ENCODE measurements at regions not wholly inside any gene's neighbourhood (a gene's known extent, or its start where the extent isn't known, plus 50 kb on each side); places are given as distances from the start of the nearest gene placed in this dataset.

DNA sequence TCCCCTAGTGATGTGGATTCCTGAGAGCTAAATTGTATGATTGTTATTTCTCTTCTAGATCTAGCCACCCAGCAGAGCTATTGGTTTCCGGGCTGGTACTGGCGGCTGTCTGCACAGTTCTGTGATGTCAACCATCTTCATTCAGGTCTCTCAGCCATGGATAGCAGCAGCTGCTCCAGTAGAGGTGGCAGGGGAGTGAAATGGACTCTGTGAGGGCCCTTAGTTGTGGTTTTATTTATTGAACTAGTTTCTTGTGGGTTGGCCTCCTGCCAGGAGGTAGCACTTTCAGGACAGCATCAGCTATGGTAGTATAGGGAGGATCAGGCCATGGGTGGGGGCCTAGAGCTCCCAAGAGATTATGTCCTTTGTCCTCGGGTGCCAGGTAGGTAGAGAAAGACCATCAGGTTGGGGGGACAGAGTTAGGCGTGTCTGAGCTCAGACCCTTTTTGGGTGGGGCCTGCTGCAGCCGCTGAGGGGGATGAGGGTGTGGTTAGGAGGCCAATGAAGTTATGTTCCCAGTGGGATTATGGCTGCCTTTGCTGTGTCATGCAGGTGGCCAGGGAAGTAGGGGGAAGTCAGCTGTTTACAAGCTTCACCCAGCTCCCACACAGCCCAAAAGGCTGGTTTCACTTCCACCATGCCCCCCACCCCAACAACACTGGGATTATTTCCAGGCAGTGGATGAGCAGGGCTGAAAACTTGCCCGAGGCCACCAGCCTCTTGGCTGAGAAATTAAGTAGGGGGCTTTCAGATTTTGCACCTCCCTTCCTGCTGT lies 55.1 kb upstream of the RGS4 start:
- DNase-seq: peak; percentile 97

DNA sequence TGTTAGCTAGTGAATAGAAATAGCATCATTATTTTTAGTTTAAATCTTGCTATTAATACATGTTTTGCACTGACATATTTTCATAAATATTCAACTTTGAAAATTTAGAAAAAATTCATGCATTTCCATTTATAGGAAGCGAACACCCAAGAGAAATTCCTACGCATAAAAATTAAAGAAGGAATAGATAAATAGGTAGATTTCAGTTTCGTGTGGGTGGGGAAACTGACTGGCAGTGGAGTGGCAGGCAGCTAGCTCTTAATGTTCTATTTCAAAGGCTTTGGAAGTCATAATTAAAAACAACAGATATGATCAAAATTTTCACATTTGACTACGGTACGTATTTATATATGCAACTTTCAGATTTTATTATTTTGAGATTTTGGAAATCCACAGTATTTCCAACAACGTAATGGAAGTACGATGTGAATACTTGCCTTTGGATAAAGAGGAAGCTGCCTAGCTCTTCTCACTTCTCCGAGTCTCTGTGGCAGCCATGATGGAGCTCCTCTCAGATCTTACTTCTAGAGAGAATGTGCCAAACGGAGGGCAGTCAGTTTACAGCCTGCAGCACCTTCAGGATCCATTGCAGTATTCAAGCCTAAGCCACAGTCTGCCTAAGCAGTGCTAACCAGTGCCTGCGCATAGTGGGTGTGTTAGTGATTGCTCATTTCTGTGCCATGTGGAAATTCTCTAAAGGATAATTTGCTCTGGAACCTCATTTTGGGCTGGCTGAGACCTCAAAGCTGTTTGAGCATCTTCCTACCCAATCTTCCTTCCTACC lies 62.9 kb upstream of the RGS4 start:
- DNase-seq: no peak

DNA sequence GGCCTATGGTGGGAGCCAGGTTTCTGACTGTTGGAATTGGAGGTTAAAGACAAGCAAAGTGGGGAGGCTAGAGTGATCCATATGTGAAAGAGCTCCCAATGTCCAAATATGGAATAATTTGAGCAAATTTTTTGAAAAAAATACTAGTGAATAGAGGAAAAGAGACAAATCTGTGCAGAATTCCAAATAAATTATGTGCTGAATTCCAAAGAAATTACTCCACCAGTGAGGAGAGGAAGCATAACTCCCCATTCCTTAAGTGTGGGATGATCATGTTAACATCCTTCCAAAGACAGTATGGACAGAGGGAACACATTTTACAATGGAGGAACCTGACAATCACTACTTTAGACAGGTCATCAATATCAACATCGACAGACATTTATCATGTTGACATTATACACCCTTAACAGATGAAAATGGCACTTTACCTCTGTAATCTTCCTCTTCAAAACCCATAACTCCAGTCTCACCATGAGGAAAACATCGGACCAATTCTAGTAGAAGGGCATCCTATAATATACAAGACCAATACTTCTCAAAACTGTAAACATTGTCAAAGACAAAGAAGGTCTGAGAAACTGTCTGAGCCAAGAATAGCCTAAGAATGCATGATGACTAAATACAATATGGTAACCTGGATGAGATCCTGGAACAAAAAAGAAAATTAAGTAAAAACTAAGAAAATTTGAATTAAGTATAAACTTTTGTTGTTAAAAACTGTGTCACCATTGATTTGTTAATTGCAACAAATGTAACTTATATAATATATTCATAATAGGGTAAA lies 71.5 kb upstream of the RGS4 start:
- DNase-seq: no peak

DNA sequence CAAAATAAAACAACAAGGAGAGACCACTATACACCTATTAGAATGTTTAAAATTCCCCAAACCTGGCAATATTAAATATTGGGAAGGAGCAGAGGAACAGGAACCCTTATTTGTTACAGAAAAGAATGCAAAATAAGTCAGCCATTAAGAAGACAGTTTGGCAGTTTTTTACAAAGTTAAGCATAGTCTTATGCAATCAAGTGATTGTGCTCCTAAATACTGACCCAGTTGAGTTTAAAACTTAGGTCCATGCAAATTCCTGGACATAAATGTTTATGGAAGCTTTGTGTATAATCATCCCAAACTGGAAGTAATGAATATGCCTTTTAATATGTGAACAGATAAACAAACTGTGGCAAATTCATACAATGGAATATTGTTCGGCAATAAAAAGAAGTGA lies 72.9 kb upstream of the RGS4 start:
- no peak for DNase-seq

DNA sequence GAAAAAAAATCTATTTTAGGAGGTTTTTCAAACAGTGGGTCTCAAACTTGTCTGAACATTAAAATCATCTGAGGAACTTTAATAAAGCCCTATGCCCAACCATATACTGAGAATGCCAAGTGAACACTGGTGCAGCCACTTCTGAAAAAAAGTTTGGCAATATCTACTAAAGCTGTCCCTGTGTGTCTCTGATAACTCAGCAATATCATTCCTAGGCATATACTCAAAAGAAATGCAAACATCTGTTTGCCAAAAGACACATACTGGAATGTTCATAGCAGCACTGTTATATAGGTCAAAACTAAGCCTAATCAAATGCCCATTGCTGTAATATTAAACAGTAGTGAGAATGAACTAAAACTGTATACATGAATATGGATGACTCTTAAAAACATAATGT lies 74.2 kb upstream of the RGS4 start:
- no peak for DNase-seq

DNA sequence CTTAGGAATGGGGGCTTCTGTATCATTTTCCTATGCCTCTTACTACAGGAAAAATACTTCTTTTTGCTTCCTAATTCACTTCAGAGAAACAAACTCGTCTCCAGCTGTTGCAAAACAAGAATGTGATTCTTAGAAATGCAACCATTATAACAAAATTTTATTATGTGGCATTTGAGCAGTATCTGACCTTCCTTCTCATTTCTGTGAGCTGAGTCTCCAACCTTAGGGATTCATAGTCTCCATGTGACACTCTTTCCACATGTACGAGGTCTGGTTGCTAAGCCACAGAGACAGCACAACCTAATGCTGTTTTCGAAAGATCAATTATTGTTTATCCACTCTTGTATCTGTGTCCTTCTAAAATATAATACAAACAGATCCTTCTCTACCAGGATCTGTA lies 75.3 kb upstream of the RGS4 start:
- no peak for DNase-seq

DNA sequence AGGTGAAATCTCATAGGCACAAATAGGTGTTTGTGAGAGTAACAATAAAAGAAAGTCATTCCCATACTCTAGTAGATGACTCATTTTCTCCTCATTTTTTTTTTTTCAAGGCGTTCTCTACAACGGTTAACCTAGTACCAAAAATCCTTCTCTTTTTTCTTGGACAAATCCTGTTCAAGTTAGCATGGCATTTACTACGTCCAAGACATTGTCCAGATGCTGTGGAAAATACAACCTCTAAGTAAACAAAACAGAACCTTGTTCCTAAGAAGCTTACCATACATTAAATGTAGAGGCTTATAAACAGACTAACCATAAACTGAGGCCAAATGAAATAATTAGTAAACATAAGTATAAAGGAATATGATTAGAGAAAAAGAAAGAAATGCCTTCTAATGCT lies 76.2 kb upstream of the RGS4 start:
- DNase-seq: no peak

DNA sequence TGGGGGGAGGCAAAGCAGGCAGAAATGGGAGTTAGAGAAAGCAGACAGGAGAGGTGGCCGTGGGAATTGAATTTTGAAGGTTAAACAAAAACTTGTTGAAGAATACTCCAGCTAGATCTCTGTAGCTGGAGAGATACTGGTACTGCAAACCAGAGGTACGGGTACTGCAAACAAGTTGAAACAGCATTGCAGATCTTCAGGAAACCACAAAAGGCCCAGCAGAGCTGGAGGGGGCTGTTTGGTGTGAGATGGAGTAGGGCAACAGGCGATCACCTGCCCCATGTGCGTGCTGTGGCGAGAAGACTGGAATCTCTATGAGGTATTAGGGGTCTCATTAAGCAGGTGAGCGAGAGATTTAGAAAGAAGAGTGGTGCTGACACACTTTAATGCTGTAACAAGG lies 77.7 kb upstream of the RGS4 start:
- no peak for DNase-seq

DNA sequence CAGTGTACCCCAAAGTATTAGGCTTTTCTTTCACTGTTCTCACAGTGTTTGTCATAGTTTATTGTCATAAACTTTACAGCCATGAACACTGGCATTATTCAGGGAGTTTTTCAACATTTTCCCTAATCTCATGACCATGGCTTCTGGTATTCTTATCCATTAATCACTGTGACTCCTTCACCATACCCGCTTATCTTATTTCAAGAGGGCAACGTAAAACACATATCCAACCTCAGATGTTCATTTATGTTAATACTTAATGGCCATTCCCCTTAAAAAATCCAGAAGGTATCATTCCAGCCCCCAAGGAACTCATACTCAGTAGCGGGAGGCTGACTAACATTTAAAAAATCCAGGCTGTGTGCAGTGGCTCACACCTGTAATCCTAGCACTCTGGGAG lies 78.5 kb upstream of the RGS4 start:
- DNase-seq: no peak

DNA sequence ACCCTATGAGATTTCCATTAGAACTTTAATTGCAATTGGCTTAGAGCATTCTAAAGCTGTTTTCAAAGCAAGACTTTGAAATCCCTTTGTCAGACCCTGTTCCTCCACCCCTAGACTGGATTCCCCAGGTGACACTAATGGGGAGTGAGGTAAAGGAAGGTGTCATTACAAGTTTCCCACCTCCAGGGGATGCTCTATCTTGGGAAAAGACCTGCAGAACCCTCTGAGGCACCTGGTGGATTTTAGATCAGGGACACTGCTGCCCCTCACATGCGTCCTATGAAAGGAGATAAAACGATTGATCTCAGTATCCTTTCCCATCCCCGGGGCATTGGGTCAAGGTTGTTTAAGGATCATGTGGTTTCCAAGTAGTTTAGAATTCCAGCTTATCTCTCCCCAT lies 80.3 kb upstream of the RGS4 start:
- DNase-seq: no peak

DNA sequence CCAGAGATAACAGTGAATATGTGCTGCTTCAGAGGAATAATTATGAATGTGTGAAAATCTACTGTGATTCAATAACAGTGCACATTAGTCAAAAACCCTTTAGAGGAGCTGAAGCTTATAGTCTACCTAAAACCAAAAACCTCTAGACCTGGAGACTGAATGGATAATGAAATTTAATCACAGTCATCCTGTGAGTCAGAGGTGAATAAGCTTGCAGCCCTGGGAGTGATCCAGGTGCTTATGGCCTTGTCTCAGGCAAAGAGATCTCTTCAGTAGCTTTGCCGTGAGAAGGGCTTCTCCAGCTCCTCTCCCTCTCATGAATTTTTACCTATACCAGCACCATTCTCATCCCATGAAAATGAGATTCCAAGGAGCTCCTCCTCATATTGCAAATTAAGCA lies 81.3 kb upstream of the RGS4 start:
- no peak for DNase-seq

DNA sequence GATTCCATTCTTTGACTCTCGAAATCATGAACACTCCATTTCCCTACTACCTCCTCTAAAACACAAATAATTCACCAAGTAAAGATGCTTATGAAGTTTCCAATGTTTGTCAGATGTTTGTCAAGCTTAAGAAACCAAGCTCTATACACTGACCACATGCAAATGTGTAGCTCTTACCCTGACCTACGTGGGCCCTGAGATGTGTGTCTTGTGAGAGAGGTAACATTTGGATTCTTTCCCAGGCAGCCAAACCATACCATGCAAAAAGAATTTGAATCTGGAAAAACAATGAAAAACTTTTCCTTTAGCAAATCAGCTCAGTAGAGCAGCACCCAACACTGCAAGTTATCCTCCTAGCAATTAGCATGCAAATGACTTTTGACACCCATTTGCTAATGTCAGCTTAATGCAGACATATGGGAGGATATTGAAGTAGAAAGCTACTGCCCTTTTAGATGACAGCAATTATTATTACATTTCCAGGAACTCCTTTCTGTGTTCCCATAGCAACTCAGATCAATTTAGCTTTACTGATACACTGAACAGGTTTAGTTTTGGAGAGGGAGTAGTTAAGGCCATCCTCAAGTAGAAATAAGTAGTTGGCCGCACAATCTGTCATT lies 83.2 kb upstream of the RGS4 start:
- DNase-seq: no peak

DNA sequence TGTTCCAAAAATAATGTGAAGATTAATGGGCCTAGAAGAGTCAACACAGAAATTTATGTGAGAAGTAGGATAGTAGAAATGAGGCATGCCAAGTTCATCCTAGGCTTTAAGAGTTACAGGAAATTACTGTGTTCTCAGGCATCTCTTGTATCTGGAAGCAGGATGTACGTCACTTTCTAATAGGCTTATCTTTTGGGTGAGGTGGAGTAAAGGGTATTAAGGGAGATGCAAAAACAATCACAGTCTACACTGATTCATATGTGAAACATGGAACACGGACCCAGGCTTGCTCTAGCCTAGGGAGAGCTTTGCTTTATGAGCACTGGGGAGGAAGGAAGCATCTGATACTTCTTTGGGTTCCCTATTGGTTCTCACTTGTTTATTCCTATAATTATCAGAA lies 84.5 kb upstream of the RGS4 start:
- DNase-seq: no peak

DNA sequence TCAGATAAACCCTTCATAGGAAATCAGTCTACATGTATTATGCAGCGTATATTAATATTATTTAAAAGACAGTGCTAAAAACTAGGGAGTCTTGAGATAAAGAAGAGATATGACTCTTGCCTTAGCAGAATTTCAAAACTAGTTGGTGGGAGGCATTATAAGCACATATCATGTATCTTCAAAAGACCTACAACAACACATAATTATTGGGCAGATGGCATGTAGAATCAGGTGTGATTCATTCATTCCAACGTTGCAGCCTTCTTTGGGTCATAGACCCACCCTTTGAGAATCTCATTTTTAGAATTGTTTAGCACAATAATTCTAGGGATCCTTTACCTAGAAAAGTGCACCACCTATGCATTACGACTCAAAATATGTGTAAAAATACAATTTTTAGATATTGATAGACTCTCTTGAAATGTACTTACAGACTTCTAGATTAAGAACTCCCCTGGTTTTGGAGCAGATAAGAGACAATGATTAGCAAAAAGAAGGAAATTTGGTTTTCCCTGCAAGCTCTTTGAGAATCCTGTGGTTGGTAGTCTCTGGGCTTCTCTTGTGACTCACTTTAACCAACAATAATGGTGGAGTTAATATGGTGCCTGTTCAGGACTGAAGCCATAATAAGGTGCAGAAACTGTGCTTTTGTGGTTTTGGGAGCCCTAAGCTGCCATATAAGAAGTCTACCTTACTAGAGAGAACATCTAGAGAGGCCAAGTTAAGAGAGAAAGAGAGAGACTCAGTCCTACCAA lies 85.3 kb upstream of the RGS4 start:
- no peak for DNase-seq

DNA sequence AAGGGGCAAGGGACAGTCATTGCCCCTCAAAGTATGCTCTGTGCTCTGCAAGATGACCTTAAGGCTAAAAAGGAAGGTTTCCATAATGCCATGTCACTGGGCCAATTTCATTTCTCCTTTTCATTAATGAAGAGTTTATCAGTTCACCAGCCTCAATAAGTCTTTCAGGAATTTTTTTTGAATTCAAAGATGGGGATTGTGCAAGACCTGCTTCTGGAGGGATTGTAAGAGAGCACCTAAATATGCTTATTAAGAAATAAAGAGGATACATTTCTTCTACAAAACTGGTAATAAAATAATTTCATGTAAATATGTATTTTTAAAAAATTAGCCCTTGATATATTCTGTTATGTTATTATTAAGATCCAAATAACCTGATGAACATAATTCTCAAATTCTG lies 86.8 kb upstream of the RGS4 start:
- DNase-seq: no peak

DNA sequence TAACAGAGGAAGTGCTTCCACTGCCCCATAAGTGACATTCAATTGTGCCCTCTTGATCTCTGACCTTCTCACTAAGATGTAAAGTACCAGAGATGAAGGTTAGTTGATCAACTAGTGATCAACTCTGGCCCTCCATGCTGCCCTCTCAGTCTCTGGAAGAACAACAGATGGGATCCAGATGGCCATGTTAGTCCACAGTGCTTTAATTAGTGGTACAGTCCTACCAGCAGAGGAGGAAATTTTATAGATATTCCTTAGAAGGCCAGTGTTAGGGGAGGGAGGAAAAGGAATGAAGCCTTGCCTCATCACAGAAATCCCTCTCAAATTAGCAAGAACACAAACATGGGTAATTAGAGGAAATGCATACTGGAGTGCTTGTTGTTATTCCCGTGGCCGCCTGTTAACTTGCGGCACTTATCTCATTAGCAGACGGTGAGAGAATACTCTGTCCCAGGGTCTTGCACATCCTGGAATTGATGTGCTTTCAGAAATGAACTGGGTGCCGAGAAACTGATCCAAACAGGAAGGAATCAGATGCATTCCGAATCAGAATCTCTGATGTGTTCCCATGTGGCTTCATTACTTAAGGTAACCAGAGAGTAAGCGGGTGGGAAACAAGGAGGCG lies 91.1 kb upstream of the RGS4 start:
- DNase-seq: no peak

DNA sequence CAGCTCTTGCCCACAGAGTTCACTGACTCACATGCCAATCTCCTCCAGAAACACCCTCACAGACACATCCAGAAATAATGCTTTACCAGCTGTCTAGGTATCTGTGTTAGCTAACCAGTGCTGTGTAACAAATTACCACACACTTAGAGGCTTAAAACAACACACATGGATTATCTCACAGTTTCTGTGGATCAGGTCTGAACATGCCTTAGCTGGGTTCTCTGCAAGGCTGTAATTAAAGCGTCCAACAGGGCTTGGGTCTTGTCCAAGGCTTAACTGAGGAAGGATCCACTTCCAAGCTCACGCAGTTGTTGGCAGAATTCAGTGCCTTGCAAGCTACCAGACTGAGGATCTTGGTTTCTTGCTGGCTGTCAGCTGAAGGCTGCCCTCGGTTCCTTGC lies 92.5 kb upstream of the RGS4 start:
- no peak for DNase-seq

DNA sequence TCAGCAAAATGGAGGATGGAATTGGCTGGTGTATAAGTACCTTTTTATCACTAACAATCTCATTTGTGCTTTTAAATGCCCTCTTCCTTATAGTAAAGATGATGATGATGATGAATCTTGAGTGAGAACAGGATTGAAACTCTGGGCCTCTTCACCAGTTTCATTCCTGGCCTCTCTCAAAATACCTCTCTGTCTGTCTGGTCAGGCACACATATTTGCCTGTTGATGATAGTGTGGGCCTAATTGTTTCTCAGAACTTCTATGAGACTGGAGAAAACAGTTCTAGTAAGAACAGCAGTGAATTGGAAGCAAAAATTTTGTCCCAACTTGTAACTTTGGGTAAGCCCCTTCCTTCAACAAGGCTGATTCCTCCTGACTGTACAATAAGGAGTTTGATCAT lies 94.4 kb upstream of the RGS4 start:
- no peak for DNase-seq

DNA sequence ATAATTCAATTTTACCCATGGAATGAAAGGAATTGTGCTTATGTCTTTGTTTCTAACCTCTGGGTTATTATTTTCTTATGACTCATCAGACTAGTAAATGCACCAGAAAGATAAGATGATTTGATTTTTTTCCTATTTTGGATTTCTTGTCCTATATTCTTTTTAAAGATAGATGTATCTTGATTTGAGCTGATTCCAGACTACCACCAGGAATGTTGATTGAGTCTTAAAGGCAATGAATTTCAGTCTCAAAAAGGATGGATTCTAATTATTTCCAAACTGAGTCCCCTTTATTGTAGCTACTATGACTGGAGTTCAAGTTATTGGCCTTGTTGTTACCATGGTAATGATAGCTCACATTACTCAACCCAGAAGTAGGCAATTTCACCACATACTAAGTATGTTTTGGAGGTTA lies 95.8 kb upstream of the RGS4 start:
- DNase-seq: no peak

DNA sequence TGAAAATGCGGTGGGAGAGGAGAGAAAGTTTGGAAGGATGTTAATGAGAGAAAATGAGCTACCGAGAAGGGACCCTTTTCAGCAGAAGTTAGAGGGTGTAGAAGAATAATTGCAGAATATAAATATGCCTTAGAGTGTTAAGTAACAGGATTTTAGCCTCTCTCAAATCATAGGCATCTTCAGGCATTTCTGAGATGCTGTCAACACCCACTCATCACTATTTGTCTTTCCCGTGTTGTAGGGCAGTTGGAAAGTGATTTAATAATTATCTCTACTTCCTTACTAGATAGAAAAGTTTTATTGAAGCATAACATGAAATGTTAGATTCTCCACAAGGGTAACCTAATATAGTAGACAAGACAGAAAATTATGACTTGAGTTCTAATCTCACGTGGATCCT lies 96.4 kb upstream of the RGS4 start:
- no peak for DNase-seq

DNA sequence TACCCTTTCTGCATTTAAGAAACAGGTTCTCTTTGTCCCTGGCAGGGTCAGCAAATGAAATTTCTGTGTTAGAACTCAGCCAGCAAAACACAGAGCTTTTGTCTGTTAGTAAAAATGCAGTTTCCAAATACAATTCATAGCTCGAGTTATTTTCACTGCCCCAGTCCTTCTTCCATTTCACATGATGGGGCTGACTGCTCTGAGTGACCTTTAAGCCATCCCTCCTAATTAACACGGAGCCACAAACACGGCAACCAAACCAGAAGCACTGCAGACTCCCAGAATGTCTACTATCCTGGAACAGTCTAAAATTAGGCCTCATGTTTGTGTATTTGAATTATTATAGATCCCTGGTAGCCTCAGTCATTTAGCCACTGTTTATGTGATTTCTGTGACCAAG lies 99.1 kb upstream of the RGS4 start:
- DNase-seq: no peak

DNA sequence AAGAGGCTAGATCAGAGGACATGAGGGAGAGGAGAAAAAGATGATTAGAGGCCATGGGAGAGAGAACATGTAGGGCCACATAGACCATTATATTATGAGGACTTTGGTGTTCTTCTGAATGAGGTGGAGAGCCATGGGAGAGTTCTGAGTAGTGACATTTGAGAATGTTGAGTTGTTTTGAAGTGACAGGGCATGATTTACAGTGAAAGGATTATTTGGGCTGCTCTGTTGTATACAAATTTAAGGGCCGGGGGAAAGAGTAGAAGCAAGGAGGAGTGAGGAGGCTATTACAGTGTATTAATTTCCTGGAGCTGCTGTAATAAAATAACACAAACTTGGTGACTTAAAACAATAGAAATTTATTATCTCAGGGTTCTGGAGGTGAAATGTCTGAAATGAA lies 102.5 kb upstream of the RGS4 start:
- DNase-seq: no peak
